ENCODE measurements at regions not wholly inside any gene's neighbourhood (a gene's known extent, or its start where the extent isn't known, plus 50 kb on each side); places are given as distances from the start of the nearest gene placed in this dataset.

GRCh38 chr2:71903841-71904240 is 243.8 kb downstream of the CYP26B1 start:
- Histone ChIP-seq H3K27ac (ENCODE audit: extremely low read length, insufficient read depth, low read length) (no peak overlapping the region), H3K79me2 (ENCODE audit: insufficient read depth, low read length) (no peaks in the 10 kb centered on the region), H3K9me3 (ENCODE audit: low read length) (no peaks in the 10 kb centered on the region), H2AFZ (ENCODE audit: low read length) (no peak overlapping the region), H3K27me3 (ENCODE audit: control insufficient read depth in 1 of 2, insufficient read depth in 2 of 2, low read length in 2 of 2) (peaks cover 1 to 25% of the 10 kb centered on the region in 2 experiments; a peak in 4 of 5 replicates), H3K36me3 (replicated peaks in 1 of 2; ENCODE audit: control insufficient read depth in 1 of 2, insufficient read depth in 2 of 2, low read length in 2 of 2) (no peaks in the 10 kb centered on the region), H4K20me1 (ENCODE audit: insufficient read depth, low read length) (no peaks in the 10 kb centered on the region), H3K4me3 (replicated peaks in 1 of 3; ENCODE audit: insufficient read depth in 1 of 3, low read depth in 2 of 3, low read length in 3 of 3) (no peak overlapping the region), H3K9ac (ENCODE audit: insufficient read depth, low read depth, low read length) (no peak overlapping the region), H3K4me1 (ENCODE audit: insufficient read depth, low read length) (no peaks in the 10 kb centered on the region), H3K4me2 (ENCODE audit: low read depth, low read length) (no peak overlapping the region)
- in situ Hi-C loops (cut with HindIII; ENCODE audit: extremely low pct_ligation_motif_present, low pct_unique_long_range_greater_than_20kb) = no loop called here
- DNase-seq (ENCODE audit: low spot score) (no peak), FAIRE-seq (no peak), ATAC-seq (no peak)
- WGBS (ENCODE audit: low lambda C conversion rate) = 2% methylated on average over 1 of the region's 1 CpG
- ChIA-PET POLR2A (no interaction called here), CTCF (ENCODE audit: low intra/inter-chr PET ratio, low total read pairs) (no interaction called here)
- intact Hi-C loops (cut with micrococcal nuclease; ENCODE audit: unreplicated experiment) = no loop called here
- TF ChIP-seq ZNF12 (CRISPR knock-in tag; IDR thresholded peaks at IDR 0.05) (no peak), ZNF253 (CRISPR knock-in tag; IDR thresholded peaks at IDR 0.05; ENCODE audit: borderline replicate concordance) (no peak), MATR3 (CRISPR knock-in tag; IDR thresholded peaks at IDR 0.05) (no peak), SMAD3 (CRISPR knock-in tag; IDR thresholded peaks at IDR 0.05) (no peak), MBD4 (IDR thresholded peaks at IDR 0.05; ENCODE audit: borderline replicate concordance, low read length) (no peak), ZNF124 (CRISPR knock-in tag; IDR thresholded peaks at IDR 0.05) (no peak), ZNF232 (CRISPR knock-in tag; IDR thresholded peaks at IDR 0.05; ENCODE audit: borderline replicate concordance) (no peak), WIZ (CRISPR knock-in tag; IDR thresholded peaks at IDR 0.05) (no peak), RFXANK (CRISPR knock-in tag; IDR thresholded peaks at IDR 0.05) (no peak), ZNF235 (CRISPR knock-in tag; IDR thresholded peaks at IDR 0.05; ENCODE audit: borderline replicate concordance) (no peak), ARID5B (CRISPR knock-in tag; IDR thresholded peaks at IDR 0.05) (no peak), KDM2A (CRISPR knock-in tag; IDR thresholded peaks at IDR 0.05; ENCODE audit: borderline replicate concordance, low read depth) (no peak), HOXA5 (CRISPR knock-in tag; IDR thresholded peaks at IDR 0.05) (no peak), U2AF1 (optimal IDR thresholded peaks at IDR 0.05; ENCODE audit: low read depth, low read length) (no peak), ZKSCAN5 (CRISPR knock-in tag; IDR thresholded peaks at IDR 0.05) (no peak), SP5 (CRISPR knock-in tag; IDR thresholded peaks at IDR 0.05; ENCODE audit: borderline replicate concordance, low read depth) (no peak)
- no TSS peak for BruUV-seq (replicated peaks)

Data from HepG2 (cell line).